ENCODE measurements at regions not wholly inside any gene's neighbourhood (a gene's known extent, or its start where the extent isn't known, plus 50 kb on each side); places are given as distances from the start of the nearest gene placed in this dataset.

DNA sequence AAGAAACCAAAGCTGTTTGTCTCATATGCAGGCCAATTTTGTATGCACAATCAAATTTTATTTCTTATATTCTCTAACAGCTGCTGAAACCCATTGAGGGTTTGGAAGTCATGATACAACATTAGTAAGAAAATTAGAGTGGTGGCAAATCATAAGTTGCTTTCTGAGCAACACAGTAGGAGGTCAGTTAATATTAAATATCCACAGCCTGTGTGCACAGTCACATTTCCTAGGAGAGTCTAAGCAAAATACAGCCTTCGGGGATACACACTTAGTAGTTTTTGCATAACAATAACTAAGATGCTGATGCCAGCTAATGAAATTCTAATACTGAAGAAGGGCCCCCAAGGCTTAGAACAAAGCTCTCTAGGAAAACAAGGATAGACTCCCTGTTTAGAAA lies 209.6 kb upstream of the E2F7 start:
- no peak overlapping the region for H3K4me3 ChIP-seq (ENCODE audit: low read length, poor library complexity, severe bottlenecking)

GRCh38 chr12:77273898-77274297 lies 208.5 kb upstream of the E2F7 start:
- Histone ChIP-seq H3K4me2 (ENCODE audit: low read depth, low read length, poor library complexity, severe bottlenecking) (no peak overlapping the region), H3K27me3 (ENCODE audit: insufficient read depth, low read length, poor library complexity, severe bottlenecking) (no peaks in the 10 kb centered on the region), H3K9ac (ENCODE audit: low read depth, low read length, poor library complexity, severe bottlenecking) (no peak overlapping the region), H3K4me3 (ENCODE audit: low read length, poor library complexity, severe bottlenecking) (no peak overlapping the region), H3K4me1 (ENCODE audit: insufficient read depth, low read length, poor library complexity, severe bottlenecking) (no peaks in the 10 kb centered on the region), H3K79me2 (ENCODE audit: insufficient read depth, low read length) (no peaks in the 10 kb centered on the region), H3F3A (ENCODE audit: low read depth) (no peaks in the 10 kb centered on the region), H2AFZ (ENCODE audit: low read length) (no peak overlapping the region), H3K9me2 (replicated peaks; ENCODE audit: low read depth, low read length) (no peaks in the 10 kb centered on the region; the same call in 1 of the 2 replicates), H3K36me3 (ENCODE audit: insufficient read depth, low read length) (no peaks in the 10 kb centered on the region), H3K9me3 (ENCODE audit: insufficient read depth, low read depth, low read length) (no peaks in the 10 kb centered on the region), H4K20me1 (ENCODE audit: insufficient read depth, low read length, poor library complexity, severe bottlenecking) (no peaks in the 10 kb centered on the region)
- TF ChIP-seq EZH2phosphoT487 (IDR thresholded peaks at IDR 0.05; ENCODE audit: borderline replicate concordance), result no peak
- TF ChIP-seq, protein P1, sequence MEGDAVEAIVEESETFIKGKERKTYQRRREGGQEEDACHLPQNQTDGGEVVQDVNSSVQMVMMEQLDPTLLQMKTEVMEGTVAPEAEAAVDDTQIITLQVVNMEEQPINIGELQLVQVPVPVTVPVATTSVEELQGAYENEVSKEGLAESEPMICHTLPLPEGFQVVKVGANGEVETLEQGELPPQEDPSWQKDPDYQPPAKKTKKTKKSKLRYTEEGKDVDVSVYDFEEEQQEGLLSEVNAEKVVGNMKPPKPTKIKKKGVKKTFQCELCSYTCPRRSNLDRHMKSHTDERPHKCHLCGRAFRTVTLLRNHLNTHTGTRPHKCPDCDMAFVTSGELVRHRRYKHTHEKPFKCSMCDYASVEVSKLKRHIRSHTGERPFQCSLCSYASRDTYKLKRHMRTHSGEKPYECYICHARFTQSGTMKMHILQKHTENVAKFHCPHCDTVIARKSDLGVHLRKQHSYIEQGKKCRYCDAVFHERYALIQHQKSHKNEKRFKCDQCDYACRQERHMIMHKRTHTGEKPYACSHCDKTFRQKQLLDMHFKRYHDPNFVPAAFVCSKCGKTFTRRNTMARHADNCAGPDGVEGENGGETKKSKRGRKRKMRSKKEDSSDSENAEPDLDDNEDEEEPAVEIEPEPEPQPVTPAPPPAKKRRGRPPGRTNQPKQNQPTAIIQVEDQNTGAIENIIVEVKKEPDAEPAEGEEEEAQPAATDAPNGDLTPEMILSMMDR (conservative IDR thresholded peaks at IDR 0.05; ENCODE audit: low read length), result no peak

More for the DNA sequence above, 209.6 kb upstream of the E2F7 start:
- Histone ChIP-seq H3F3A (ENCODE audit: low read depth) (no peaks in the 10 kb centered on the region), H3K27me3 (ENCODE audit: insufficient read depth, low read length, poor library complexity, severe bottlenecking) (no peaks in the 10 kb centered on the region), H3K36me3 (ENCODE audit: insufficient read depth, low read length) (no peaks in the 10 kb centered on the region), H3K9me2 (replicated peaks; ENCODE audit: low read depth, low read length) (no peaks in the 10 kb centered on the region; the same call in 1 of the 2 replicates), H3K9ac (ENCODE audit: low read depth, low read length, poor library complexity, severe bottlenecking) (no peak overlapping the region), H3K9me3 (ENCODE audit: insufficient read depth, low read depth, low read length) (no peaks in the 10 kb centered on the region), H2AFZ (ENCODE audit: low read length) (no peak overlapping the region), H4K20me1 (ENCODE audit: insufficient read depth, low read length, poor library complexity, severe bottlenecking) (no peaks in the 10 kb centered on the region), H3K4me2 (ENCODE audit: low read depth, low read length, poor library complexity, severe bottlenecking) (no peak overlapping the region), H3K4me1 (ENCODE audit: insufficient read depth, low read length, poor library complexity, severe bottlenecking) (no peaks in the 10 kb centered on the region), H3K79me2 (ENCODE audit: insufficient read depth, low read length) (no peaks in the 10 kb centered on the region)
- TF ChIP-seq EZH2phosphoT487 (IDR thresholded peaks at IDR 0.05; ENCODE audit: borderline replicate concordance), result no peak
- TF ChIP-seq, protein P1 (conservative IDR thresholded peaks at IDR 0.05; ENCODE audit: low read length), result no peak

DNA sequence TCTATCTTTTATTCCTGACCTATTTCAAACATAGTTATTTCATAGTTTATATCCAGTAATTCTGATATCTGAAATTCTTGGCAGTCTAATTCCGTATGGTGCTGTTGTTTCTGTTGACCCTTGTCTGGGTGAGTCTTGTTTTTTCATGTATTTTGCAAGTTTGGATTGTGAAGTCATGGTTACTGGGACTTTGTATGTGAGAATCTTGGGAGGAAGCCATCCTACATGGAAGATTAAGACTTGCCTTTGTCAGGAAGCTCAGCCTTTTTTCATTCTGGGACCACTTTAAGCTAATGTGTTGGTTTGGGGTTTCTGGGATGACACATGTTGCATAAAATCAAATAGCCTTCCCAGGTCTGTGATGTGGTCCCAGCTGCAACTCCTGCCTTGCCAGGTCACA lies 191.6 kb upstream of the E2F7 start:
- Histone ChIP-seq H2AFZ (ENCODE audit: low read length) (no peak overlapping the region), H3F3A (ENCODE audit: low read depth) (no peaks in the 10 kb centered on the region), H3K27me3 (ENCODE audit: insufficient read depth, low read length, poor library complexity, severe bottlenecking) (no peaks in the 10 kb centered on the region), H3K4me2 (ENCODE audit: low read depth, low read length, poor library complexity, severe bottlenecking) (no peak overlapping the region), H4K20me1 (ENCODE audit: insufficient read depth, low read length, poor library complexity, severe bottlenecking) (no peaks in the 10 kb centered on the region), H3K9ac (ENCODE audit: low read depth, low read length, poor library complexity, severe bottlenecking) (no peak overlapping the region), H3K36me3 (ENCODE audit: insufficient read depth, low read length) (no peaks in the 10 kb centered on the region), H3K4me3 (ENCODE audit: low read length, poor library complexity, severe bottlenecking) (no peak overlapping the region), H3K9me2 (replicated peaks; ENCODE audit: low read depth, low read length) (no peaks in the 10 kb centered on the region), H3K4me1 (ENCODE audit: insufficient read depth, low read length, poor library complexity, severe bottlenecking) (no peaks in the 10 kb centered on the region), H3K79me2 (ENCODE audit: insufficient read depth, low read length) (no peaks in the 10 kb centered on the region), H3K9me3 (ENCODE audit: insufficient read depth, low read depth, low read length) (no peaks in the 10 kb centered on the region)
- TF ChIP-seq, protein P1 (conservative IDR thresholded peaks at IDR 0.05; ENCODE audit: low read length), result no peak
- no peak for TF ChIP-seq EZH2phosphoT487 (IDR thresholded peaks at IDR 0.05; ENCODE audit: borderline replicate concordance)

Measured in Loucy (cell line).